Neural progenitor cell (in vitro differentiated cells): ENCODE measurements at regions not wholly inside any gene's neighbourhood (a gene's known extent, or its start where the extent isn't known, plus 50 kb on each side); places are given as distances from the start of the nearest gene placed in this dataset.

Source experiments
- CTCF ChIP-seq: fragments of 200-600 bp; sonication (generic); IDR thresholded peaks from 2 replicates; pipeline ENCODE4 v1.5.1; 2017; ENCODE audit warnings: antibody characterized with exemption, mild to moderate bottlenecking
- EZH2 ChIP-seq: fragments of 200-600 bp; sonication (generic); IDR thresholded peaks from 2 replicates; pipeline ENCODE4 v1.6.1; 2017; ENCODE audit warnings: antibody characterized with exemption, mild to moderate bottlenecking, moderate library complexity

DNA sequence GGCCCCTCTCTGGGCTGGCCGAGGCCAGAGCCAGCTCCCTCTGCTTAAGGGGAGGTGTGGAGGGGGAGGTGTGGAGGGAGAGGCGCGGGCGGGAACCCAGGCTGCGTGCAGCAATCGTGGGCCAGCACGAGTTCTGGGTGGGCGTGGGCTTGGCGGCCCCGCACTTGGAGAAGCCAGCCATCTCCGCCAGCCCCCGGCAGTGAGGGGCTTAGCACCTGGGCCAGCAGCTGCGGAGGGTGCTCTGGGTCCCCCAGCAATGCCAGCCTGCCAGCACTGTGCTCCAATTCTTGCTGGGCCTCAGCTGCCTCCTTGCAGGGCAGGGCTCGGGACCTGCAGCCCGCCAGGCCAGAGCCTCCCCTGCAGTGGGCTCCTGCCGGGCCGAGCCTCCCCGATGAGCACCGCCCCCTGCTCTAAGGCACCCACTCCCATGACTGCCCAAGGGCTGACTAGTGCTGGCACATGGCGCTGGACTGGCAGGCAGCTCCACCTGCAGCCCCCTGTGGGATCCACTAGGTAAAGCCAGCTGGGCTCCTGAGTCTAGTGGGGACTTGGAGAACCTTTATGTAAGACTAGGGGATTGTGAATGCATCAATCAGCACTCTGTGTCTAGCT is 96.7 kb upstream of the OR9G4 start:
- TF ChIP-seq CTCF (no peak), EZH2 (no peak)
